ENCODE measurements at regions not wholly inside any gene's neighbourhood (a gene's known extent, or its start where the extent isn't known, plus 50 kb on each side); places are given as distances from the start of the nearest gene placed in this dataset.

- no peaks in the 10 kb centered on the region for H3K9me3 Mint-ChIP-seq
- no peaks in the 10 kb centered on the region for H3K4me1 Mint-ChIP-seq (ENCODE audit: low read depth)
- H3K36me3 Mint-ChIP-seq (ENCODE audit: low read depth): no peaks in the 10 kb centered on the region
- no peak overlapping the region for H3K4me3 Mint-ChIP-seq
- no peaks in the 10 kb centered on the region for H3K27me3 Mint-ChIP-seq (ENCODE audit: low read depth)
- no peak for DNase-seq (ENCODE audit: low spot score)
- H3K27ac Mint-ChIP-seq: no peak overlapping the region
Measured at GRCh38 chr1:14233510-14233909, 365.0 kb upstream of the KAZN start.

- Mint-ChIP-seq H3K4me1 (ENCODE audit: low read depth) (no peaks in the 10 kb centered on the region), H3K27ac (no peak overlapping the region), H3K27me3 (ENCODE audit: low read depth) (no peaks in the 10 kb centered on the region), H3K4me3 (no peak overlapping the region), H3K36me3 (ENCODE audit: low read depth) (no peaks in the 10 kb centered on the region), H3K9me3 (no peaks in the 10 kb centered on the region)
- no peak for DNase-seq (ENCODE audit: low spot score)
Measured at GRCh38 chr1:14236097-14236496, 362.4 kb upstream of the KAZN start.

GRCh38 chr1:14238472-14239307 is 359.8 kb upstream of the KAZN start:
- Mint-ChIP-seq H3K27ac (no peak overlapping the region), H3K9me3 (no peaks in the 10 kb centered on the region), H3K4me3 (no peak overlapping the region), H3K4me1 (ENCODE audit: low read depth) (no peaks in the 10 kb centered on the region), H3K27me3 (ENCODE audit: low read depth) (no peaks in the 10 kb centered on the region), H3K36me3 (ENCODE audit: low read depth) (no peaks in the 10 kb centered on the region)
- no peak for DNase-seq (ENCODE audit: low spot score)

- Mint-ChIP-seq H3K4me3 (no peak overlapping the region), H3K9me3 (no peaks in the 10 kb centered on the region), H3K27me3 (ENCODE audit: low read depth) (no peaks in the 10 kb centered on the region), H3K4me1 (ENCODE audit: low read depth) (no peaks in the 10 kb centered on the region), H3K27ac (no peak overlapping the region), H3K36me3 (ENCODE audit: low read depth) (no peaks in the 10 kb centered on the region)
- no peak for DNase-seq (ENCODE audit: low spot score)
Measured at GRCh38 chr1:14240265-14240664, 358.2 kb upstream of the KAZN start.

- no peaks in the 10 kb centered on the region for H3K4me1 Mint-ChIP-seq (ENCODE audit: low read depth)
- H3K27me3 Mint-ChIP-seq (ENCODE audit: low read depth): no peaks in the 10 kb centered on the region
- no peaks in the 10 kb centered on the region for H3K36me3 Mint-ChIP-seq (ENCODE audit: low read depth)
- no peak for DNase-seq (ENCODE audit: low spot score)
- no peaks in the 10 kb centered on the region for H3K9me3 Mint-ChIP-seq
- H3K27ac Mint-ChIP-seq: no peak overlapping the region
- no peak overlapping the region for H3K4me3 Mint-ChIP-seq
Measured at GRCh38 chr1:14242123-14242522, 356.4 kb upstream of the KAZN start.

GRCh38 chr1:14242870-14243269 is 355.6 kb upstream of the KAZN start:
- no peaks in the 10 kb centered on the region for H3K36me3 Mint-ChIP-seq (ENCODE audit: low read depth)
- no peaks in the 10 kb centered on the region for H3K4me1 Mint-ChIP-seq (ENCODE audit: low read depth)
- H3K27ac Mint-ChIP-seq: no peak overlapping the region
- no peak for DNase-seq (ENCODE audit: low spot score)
- no peaks in the 10 kb centered on the region for H3K27me3 Mint-ChIP-seq (ENCODE audit: low read depth)
- H3K9me3 Mint-ChIP-seq: no peaks in the 10 kb centered on the region
- no peak overlapping the region for H3K4me3 Mint-ChIP-seq

GRCh38 chr1:14245954-14246353 is 352.5 kb upstream of the KAZN start:
- no peaks in the 10 kb centered on the region for H3K36me3 Mint-ChIP-seq (ENCODE audit: low read depth)
- no peaks in the 10 kb centered on the region for H3K27me3 Mint-ChIP-seq (ENCODE audit: low read depth)
- H3K4me3 Mint-ChIP-seq: no peak overlapping the region
- no peaks in the 10 kb centered on the region for H3K4me1 Mint-ChIP-seq (ENCODE audit: low read depth)
- H3K9me3 Mint-ChIP-seq: no peaks in the 10 kb centered on the region
- H3K27ac Mint-ChIP-seq: no peak overlapping the region
- DNase-seq (ENCODE audit: low spot score): no peak

- Mint-ChIP-seq H3K27ac (no peak overlapping the region), H3K4me3 (no peak overlapping the region), H3K27me3 (ENCODE audit: low read depth) (no peaks in the 10 kb centered on the region), H3K9me3 (no peaks in the 10 kb centered on the region), H3K4me1 (ENCODE audit: low read depth) (no peaks in the 10 kb centered on the region), H3K36me3 (ENCODE audit: low read depth) (no peaks in the 10 kb centered on the region)
- no peak for DNase-seq (ENCODE audit: low spot score)
Measured at GRCh38 chr1:14246471-14246870, 352.0 kb upstream of the KAZN start.

GRCh38 chr1:14247666-14248065 is 350.8 kb upstream of the KAZN start:
- H3K9me3 Mint-ChIP-seq: no peaks in the 10 kb centered on the region
- no peak overlapping the region for H3K4me3 Mint-ChIP-seq
- no peak overlapping the region for H3K27ac Mint-ChIP-seq

GRCh38 chr1:14251871-14252270 is 346.6 kb upstream of the KAZN start:
- H3K36me3 Mint-ChIP-seq (ENCODE audit: low read depth): no peaks in the 10 kb centered on the region
- no peaks in the 10 kb centered on the region for H3K9me3 Mint-ChIP-seq
- H3K27ac Mint-ChIP-seq: no peak overlapping the region
- H3K27me3 Mint-ChIP-seq (ENCODE audit: low read depth): no peaks in the 10 kb centered on the region
- no peak for DNase-seq (ENCODE audit: low spot score)
- no peaks in the 10 kb centered on the region for H3K4me1 Mint-ChIP-seq (ENCODE audit: low read depth)
- H3K4me3 Mint-ChIP-seq: no peak overlapping the region

More at GRCh38 chr1:14247666-14248065, 350.8 kb upstream of the KAZN start:
- H3K4me1 Mint-ChIP-seq (ENCODE audit: low read depth): no peaks in the 10 kb centered on the region
- H3K36me3 Mint-ChIP-seq (ENCODE audit: low read depth): no peaks in the 10 kb centered on the region
- H3K27me3 Mint-ChIP-seq (ENCODE audit: low read depth): no peaks in the 10 kb centered on the region
- DNase-seq (ENCODE audit: low spot score): no peak

GRCh38 chr1:14253676-14254075 is 344.8 kb upstream of the KAZN start:
- Mint-ChIP-seq H3K9me3 (no peaks in the 10 kb centered on the region), H3K27me3 (ENCODE audit: low read depth) (no peaks in the 10 kb centered on the region), H3K4me3 (no peak overlapping the region), H3K4me1 (ENCODE audit: low read depth) (no peaks in the 10 kb centered on the region), H3K36me3 (ENCODE audit: low read depth) (no peaks in the 10 kb centered on the region), H3K27ac (no peak overlapping the region)
- no peak for DNase-seq (ENCODE audit: low spot score)

GRCh38 chr1:14254251-14254650 is 344.2 kb upstream of the KAZN start:
- no peaks in the 10 kb centered on the region for H3K4me1 Mint-ChIP-seq (ENCODE audit: low read depth)
- no peak overlapping the region for H3K4me3 Mint-ChIP-seq
- no peak for DNase-seq (ENCODE audit: low spot score)
- no peaks in the 10 kb centered on the region for H3K9me3 Mint-ChIP-seq
- no peaks in the 10 kb centered on the region for H3K36me3 Mint-ChIP-seq (ENCODE audit: low read depth)
- no peaks in the 10 kb centered on the region for H3K27me3 Mint-ChIP-seq (ENCODE audit: low read depth)
- H3K27ac Mint-ChIP-seq: no peak overlapping the region

GRCh38 chr1:14255233-14255632 is 343.3 kb upstream of the KAZN start:
- Mint-ChIP-seq H3K36me3 (ENCODE audit: low read depth) (no peaks in the 10 kb centered on the region), H3K27ac (no peak overlapping the region), H3K4me1 (ENCODE audit: low read depth) (no peaks in the 10 kb centered on the region), H3K27me3 (ENCODE audit: low read depth) (no peaks in the 10 kb centered on the region), H3K9me3 (no peaks in the 10 kb centered on the region), H3K4me3 (no peak overlapping the region)
- DNase-seq (ENCODE audit: low spot score): no peak

- no peak for DNase-seq (ENCODE audit: low spot score)
- no peak overlapping the region for H3K4me3 Mint-ChIP-seq
- no peaks in the 10 kb centered on the region for H3K9me3 Mint-ChIP-seq
- no peaks in the 10 kb centered on the region for H3K4me1 Mint-ChIP-seq (ENCODE audit: low read depth)
- H3K27me3 Mint-ChIP-seq (ENCODE audit: low read depth): no peaks in the 10 kb centered on the region
- no peaks in the 10 kb centered on the region for H3K36me3 Mint-ChIP-seq (ENCODE audit: low read depth)
- no peak overlapping the region for H3K27ac Mint-ChIP-seq
Measured at GRCh38 chr1:14255711-14256110, 342.8 kb upstream of the KAZN start.

GRCh38 chr1:14259191-14259757 is 339.2 kb upstream of the KAZN start:
- DNase-seq (ENCODE audit: low spot score): no peak
- Mint-ChIP-seq H3K36me3 (ENCODE audit: low read depth) (no peaks in the 10 kb centered on the region), H3K4me3 (no peak overlapping the region), H3K9me3 (no peaks in the 10 kb centered on the region), H3K4me1 (ENCODE audit: low read depth) (no peaks in the 10 kb centered on the region), H3K27ac (no peak overlapping the region), H3K27me3 (ENCODE audit: low read depth) (no peaks in the 10 kb centered on the region)
